Uterus (tissue), 2 donors: ENCODE measurements at regions not wholly inside any gene's neighbourhood (a gene's known extent, or its start where the extent isn't known, plus 50 kb on each side); places are given as distances from the start of the nearest gene placed in this dataset.

ENCODE experiments used
- CTCF ChIP-seq, 4 experiments: fragments of 200-600 bp in 2 of 4; fragments of 450-650 bp in 2 of 4; sonication (generic) in 2 of 4; IDR thresholded peaks; one replicate each; pipeline ENCODE4 v1.5.1; 2016 to 2019; ENCODE audit warnings: antibody characterized with exemption in 4 of 4, mild to moderate bottlenecking in 2 of 4, moderate library complexity in 1 of 4
- POLR2A ChIP-seq, 2 donors: fragments of 450-650 bp; IDR thresholded peaks; one replicate each; pipeline ENCODE4 v1.6.1; 2016; ENCODE audit warnings: antibody characterized with exemption in 2 of 2, mild to moderate bottlenecking in 1 of 2, moderate library complexity in 1 of 2

- TF ChIP-seq CTCF (IDR thresholded peaks at IDR 0.05): no peak
- no peak for TF ChIP-seq POLR2A (IDR thresholded peaks at IDR 0.05)
Observed at GRCh38 chr13:77980592-77980991, 62.0 kb upstream of the EDNRB start.
